KMS-11 (cell line): ENCODE measurements at regions not wholly inside any gene's neighbourhood (a gene's known extent, or its start where the extent isn't known, plus 50 kb on each side); places are given as distances from the start of the nearest gene placed in this dataset.

Experiments
- H2AFZ ChIP-seq: fragments of 200-600 bp; sonication (generic); 2 replicates; pipeline ENCODE4 v1.6.1; 2016; ENCODE audit warnings: antibody characterized with exemption, mixed run types, low read depth
- H3K27ac ChIP-seq: fragments of 200-600 bp; sonication (generic); 2 replicates; pipeline ENCODE4 v1.6.1; 2016; ENCODE audit warnings: mild to moderate bottlenecking, mixed run types
- H3K27me3 ChIP-seq: fragments of 200-600 bp; sonication (generic); 2 replicates; pipeline ENCODE4 v1.6.1; 2017; ENCODE audit warnings: mild to moderate bottlenecking, low read depth, mixed run types, moderate library complexity; ENCODE audit not compliant: insufficient read depth
- H3K36me3 ChIP-seq: fragments of 200-600 bp; sonication (generic); 2 replicates; pipeline ENCODE4 v1.6.1; 2017; ENCODE audit warnings: mild to moderate bottlenecking, mixed run types; ENCODE audit not compliant: insufficient read depth
- H3K4me1 ChIP-seq: fragments of 200-600 bp; sonication (generic); 2 replicates; pipeline ENCODE4 v1.6.1; 2016; ENCODE audit warnings: mild to moderate bottlenecking, low read depth, mixed run types; ENCODE audit not compliant: poor library complexity, severe bottlenecking
- H3K4me2 ChIP-seq: fragments of 200-600 bp; sonication (generic); 2 replicates; pipeline ENCODE4 v1.7.0; 2016; ENCODE audit warnings: mild to moderate bottlenecking, mixed run types
- H3K4me3 ChIP-seq: fragments of 200-600 bp; sonication (generic); IDR thresholded peaks from 2 replicates; pipeline ENCODE4 v1.6.1; 2017; ENCODE audit warnings: low read depth, low read length, mixed read lengths; ENCODE audit not compliant: insufficient read depth
- H3K79me2 ChIP-seq: fragments of 200-600 bp; sonication (generic); 2 replicates; pipeline ENCODE4 v1.6.1; 2016; ENCODE audit warnings: low read depth, mixed run types; ENCODE audit not compliant: insufficient read depth
- H3K9ac ChIP-seq: fragments of 200-600 bp; sonication (generic); 2 replicates; pipeline ENCODE4 v1.6.1; 2016; ENCODE audit warnings: mild to moderate bottlenecking, mixed run types
- H4K20me1 ChIP-seq: fragments of 200-600 bp; sonication (generic); 2 replicates; pipeline ENCODE4 v1.6.1; 2016; ENCODE audit warnings: mild to moderate bottlenecking, mixed run types; ENCODE audit not compliant: insufficient read depth
- CTCF ChIP-seq: fragments of 200-600 bp; sonication (generic); conservative IDR thresholded peaks from 2 replicates; pipeline ENCODE4 v1.6.1; 2017; ENCODE audit warnings: low read depth, mild to moderate bottlenecking, antibody characterized with exemption, low read length, moderate library complexity, mixed read lengths

GRCh38 chr13:89255844-89256406 lies 1584.8 kb downstream of the SLITRK5 start:
- no peak overlapping the region for H3K9ac ChIP-seq
- TF ChIP-seq CTCF = no peak

GRCh38 chr13:89267734-89268133 lies 1596.6 kb downstream of the SLITRK5 start:
- Histone ChIP-seq H3K27ac (no peak overlapping the region), H3K9ac (no peak overlapping the region), H3K4me3 (no peak overlapping the region), H3K36me3 (no peaks in the 10 kb centered on the region), H2AFZ (no peak overlapping the region), H3K79me2 (no peaks in the 10 kb centered on the region), H3K4me2 (no peak overlapping the region), H3K27me3 (no peaks in the 10 kb centered on the region), H3K4me1 (no peaks in the 10 kb centered on the region), H4K20me1 (no peaks in the 10 kb centered on the region)
- no peak for TF ChIP-seq CTCF

More at GRCh38 chr13:89255844-89256406, 1584.8 kb downstream of the SLITRK5 start:
- Histone ChIP-seq H3K36me3 (no peaks in the 10 kb centered on the region), H3K27ac (no peak overlapping the region), H3K79me2 (no peaks in the 10 kb centered on the region), H3K27me3 (no peaks in the 10 kb centered on the region), H2AFZ (no peak overlapping the region), H3K4me1 (no peaks in the 10 kb centered on the region), H3K4me2 (no peak overlapping the region), H4K20me1 (no peaks in the 10 kb centered on the region), H3K4me3 (no peak overlapping the region)

- Histone ChIP-seq H2AFZ (no peak overlapping the region), H3K27me3 (no peaks in the 10 kb centered on the region), H3K79me2 (no peaks in the 10 kb centered on the region), H3K27ac (no peak overlapping the region), H3K4me1 (no peaks in the 10 kb centered on the region), H3K9ac (no peak overlapping the region), H3K4me2 (no peak overlapping the region), H3K4me3 (no peak overlapping the region), H4K20me1 (no peaks in the 10 kb centered on the region), H3K36me3 (no peaks in the 10 kb centered on the region)
- TF ChIP-seq CTCF = no peak
These were observed 1598.6 kb downstream of the SLITRK5 start for GRCh38 chr13:89269737-89270136.

GRCh38 chr13:89270736-89271135 lies 1599.6 kb downstream of the SLITRK5 start:
- Histone ChIP-seq H3K36me3 (no peaks in the 10 kb centered on the region), H3K27ac (no peak overlapping the region), H2AFZ (no peak overlapping the region), H4K20me1 (no peaks in the 10 kb centered on the region), H3K4me2 (no peak overlapping the region), H3K79me2 (no peaks in the 10 kb centered on the region), H3K4me1 (no peaks in the 10 kb centered on the region), H3K27me3 (no peaks in the 10 kb centered on the region), H3K4me3 (no peak overlapping the region), H3K9ac (no peak overlapping the region)
- TF ChIP-seq CTCF = no peak
